GM18517 (cell line): ENCODE measurements at regions not wholly inside any gene's neighbourhood (a gene's known extent, or its start where the extent isn't known, plus 50 kb on each side); places are given as distances from the start of the nearest gene placed in this dataset.

ENCODE experiments used
- ATAC-seq: cut with Tn5 transposase; IDR thresholded peaks from one replicate; pipeline ENCODE4 v1.9.1; 2021; ENCODE audit warnings: mild to moderate bottlenecking, moderate library complexity; ENCODE audit not compliant: unreplicated experiment

- ATAC-seq = no peak
Measured at GRCh38 chr3:157639756-157640426, 136.7 kb upstream of the VEPH1 start.

- ATAC-seq = no peak
Measured at GRCh38 chr3:157637866-157638265, 134.7 kb upstream of the VEPH1 start.

DNA sequence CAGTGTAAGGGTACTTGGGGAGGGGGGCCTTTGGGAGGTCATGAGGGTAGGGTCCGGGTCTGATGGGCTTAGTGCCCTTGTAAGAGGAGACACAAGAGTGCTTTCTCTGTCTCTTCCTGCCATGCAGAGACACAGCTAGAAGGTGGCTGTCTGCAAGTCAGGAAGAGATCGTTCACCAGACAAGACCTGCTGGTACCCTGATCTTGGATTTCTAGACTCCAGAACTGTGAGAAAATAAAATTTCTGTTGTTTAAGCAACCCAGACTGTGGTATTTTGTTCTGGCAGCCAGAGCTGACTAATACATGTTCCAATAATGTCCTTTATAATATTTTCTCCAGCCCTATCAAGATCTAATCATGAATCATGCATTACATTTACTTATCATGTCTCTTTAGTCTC is 130.0 kb upstream of the VEPH1 start:
- ATAC-seq = no peak

DNA sequence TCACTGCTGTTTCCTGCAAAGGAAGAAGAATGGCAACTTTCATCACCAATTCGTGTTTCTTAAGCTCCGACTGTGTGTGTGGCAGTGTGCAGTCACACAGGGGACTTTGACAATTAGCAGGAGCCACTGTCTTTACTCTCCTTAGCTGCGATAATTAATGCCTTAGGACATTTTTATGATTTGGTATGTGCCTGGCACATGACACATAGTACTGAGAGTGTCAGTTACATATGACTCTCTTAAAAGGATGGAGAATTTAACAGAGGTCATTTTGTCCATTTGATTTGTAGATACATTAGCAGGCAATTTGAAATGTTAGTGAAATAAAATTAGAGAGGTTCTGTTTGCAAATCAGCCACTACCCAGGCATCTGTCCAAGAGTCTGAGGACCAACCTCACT is 128.9 kb upstream of the VEPH1 start:
- ATAC-seq = no peak

- ATAC-seq = no peak
Measured at GRCh38 chr3:157631478-157631877, 128.3 kb upstream of the VEPH1 start.

DNA sequence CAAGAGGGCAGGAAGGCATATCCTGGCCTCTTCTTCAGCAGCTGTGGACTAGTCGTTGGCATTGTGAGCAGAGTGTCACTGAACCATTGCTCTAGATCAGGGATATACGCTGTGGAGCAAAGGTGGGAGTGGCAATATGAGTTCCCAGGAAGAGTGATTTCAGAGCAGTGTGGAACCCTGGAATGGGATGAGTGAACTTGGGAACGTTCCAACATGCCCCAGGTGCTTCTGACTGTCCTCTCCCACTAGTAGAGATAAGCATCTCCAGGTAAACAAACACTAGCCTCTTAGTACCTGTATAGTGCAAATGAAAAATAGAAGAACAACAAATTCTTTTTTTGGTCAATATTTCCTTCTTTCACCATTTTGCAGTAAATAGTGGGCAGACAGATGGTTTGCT is 123.6 kb upstream of the VEPH1 start:
- ATAC-seq = no peak

DNA sequence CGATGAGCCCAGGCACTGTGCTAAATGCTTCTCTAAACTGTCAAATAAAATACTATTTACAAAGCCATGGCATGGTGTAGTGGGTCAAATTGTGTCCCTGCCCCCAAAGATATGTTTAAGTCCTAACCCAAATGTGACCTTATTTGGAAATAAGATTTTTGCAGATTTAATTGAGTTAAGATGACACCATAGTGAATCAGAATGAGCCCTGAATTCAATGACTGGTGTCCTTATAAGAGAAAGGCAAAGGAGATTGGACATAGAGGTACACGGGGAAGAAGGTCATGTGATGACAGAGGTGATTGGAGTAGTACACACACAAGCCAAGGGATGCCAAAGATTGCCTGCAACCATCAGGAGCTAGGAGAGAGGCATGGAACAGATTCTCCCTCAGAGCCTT is 121.6 kb upstream of the VEPH1 start:
- ATAC-seq = no peak

GRCh38 chr3:157618886-157619285 is 115.7 kb upstream of the VEPH1 start:
- ATAC-seq = no peak

- peak; percentile 93 for ATAC-seq
Measured at GRCh38 chr3:157618075-157618760, 115.0 kb upstream of the VEPH1 start.

GRCh38 chr3:157614896-157615295 is 111.7 kb upstream of the VEPH1 start:
- no peak for ATAC-seq

DNA sequence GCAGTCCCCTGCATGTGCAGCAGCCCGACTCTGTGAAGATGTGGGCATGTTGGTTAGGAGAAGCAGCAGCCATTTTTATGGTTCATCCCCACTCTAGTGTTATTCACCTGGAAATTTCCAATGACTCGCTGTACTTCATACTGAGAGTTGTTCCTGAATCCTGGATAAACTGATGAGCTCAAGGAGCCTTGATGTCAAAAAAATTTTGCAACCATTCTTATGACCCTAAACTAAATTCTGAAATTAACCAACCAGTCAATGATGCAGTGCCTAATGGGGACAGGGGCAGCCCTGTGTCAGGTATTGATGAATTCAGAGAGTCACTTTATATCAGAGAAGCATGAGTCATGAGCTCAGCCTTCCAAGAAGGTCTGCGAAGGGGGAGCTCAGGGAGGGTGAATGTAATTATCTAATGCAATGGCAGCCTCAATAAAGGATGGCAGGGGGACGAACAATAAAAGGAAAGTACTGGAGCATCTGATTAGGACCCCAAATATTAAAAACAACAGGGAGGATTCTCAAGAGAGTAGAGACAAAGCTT is 108.4 kb upstream of the VEPH1 start:
- ATAC-seq = no peak

GRCh38 chr3:157610876-157611535 is 107.8 kb upstream of the VEPH1 start:
- no peak for ATAC-seq

DNA sequence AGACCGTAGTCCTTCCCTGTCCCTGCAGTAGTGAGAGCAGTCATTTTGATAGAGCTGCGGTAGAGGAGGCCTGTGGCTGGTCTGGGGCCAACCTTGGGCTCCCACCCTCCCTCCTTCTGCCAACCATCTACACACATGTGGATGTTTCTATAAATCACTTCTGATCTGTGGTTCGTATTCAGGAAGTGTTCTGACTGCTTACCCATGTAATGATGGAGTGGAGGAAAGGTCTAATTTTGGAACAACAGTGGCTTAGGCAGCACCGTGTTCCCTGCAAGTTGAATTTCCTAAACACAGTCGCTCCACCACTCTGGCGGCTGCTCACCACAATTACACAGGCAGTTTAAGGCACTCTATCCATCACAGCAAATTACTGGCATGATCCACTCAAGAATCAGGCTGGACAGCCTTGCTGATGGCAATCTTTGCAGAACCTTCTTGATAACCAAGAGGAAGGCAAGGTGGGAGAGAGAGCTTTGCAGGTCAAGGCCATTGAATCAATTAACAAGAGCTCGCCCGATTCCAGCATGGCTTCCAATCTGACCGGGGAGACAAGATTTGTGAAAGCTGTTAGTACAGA is 104.7 kb upstream of the VEPH1 start:
- ATAC-seq = no peak

- no peak for ATAC-seq
Measured at GRCh38 chr3:157606852-157607197, 103.6 kb upstream of the VEPH1 start.

DNA sequence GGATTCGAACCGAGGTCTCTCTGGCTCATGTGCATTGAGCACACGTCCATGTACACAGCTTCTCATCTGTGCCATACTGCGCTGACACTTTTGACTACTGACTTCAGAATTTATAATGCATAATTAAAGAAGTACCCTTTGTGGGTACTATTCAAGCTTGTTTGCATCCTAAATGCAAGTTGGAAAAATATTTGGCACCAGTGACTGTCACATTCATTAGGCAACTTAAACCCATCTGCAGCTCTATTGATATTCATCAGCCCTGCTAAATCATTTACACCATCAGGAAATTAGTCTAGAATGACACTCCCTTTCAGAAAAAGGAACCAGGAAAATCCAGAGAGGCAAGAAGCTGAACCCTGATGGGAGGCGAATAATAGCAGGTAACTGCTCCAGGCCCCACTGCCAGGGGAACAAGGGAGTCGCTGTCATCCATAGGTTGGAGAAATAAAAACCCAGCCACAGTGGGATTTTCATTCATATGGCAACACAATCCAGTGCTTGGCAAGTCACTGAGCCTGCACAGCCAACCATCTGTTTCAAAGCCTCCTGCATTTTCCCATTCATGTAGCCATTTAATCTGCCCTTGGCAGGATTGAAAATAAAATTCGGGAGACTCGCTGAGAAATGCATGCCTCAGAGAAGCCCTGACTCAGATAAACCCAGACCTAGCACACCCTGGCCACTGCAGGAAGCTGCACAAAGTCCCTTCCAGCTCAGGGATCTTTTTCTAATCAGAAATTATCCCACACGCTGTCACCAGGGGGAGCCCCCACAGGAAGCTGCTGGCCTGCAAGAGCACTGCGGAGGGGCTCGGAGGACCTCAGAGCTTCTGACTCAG is 103.0 kb upstream of the VEPH1 start:
- peak; percentile 91 for ATAC-seq

GRCh38 chr3:157605356-157605755 is 102.1 kb upstream of the VEPH1 start:
- no peak for ATAC-seq

- no peak for ATAC-seq
Measured at GRCh38 chr3:157602424-157602823, 99.2 kb upstream of the VEPH1 start.

DNA sequence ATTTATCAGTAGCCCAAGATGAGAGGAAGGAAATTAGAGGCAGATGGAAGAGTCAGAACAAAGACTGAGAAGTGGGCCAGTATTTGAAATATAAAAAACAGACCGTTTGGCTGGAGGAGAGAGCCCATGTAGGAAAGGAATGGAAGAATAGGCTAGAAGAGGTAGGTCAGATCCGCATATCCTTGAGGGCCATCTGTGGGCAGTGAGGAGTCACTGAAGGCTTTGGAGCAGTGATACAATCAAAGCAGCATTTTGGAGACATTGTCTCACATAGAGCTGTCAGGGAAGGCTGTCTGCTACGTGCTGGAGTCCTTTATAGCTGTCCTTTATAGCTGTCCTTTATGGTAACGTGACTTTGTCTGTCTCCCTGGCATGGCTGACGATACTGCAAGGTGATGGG is 92.0 kb upstream of the VEPH1 start:
- ATAC-seq = no peak

DNA sequence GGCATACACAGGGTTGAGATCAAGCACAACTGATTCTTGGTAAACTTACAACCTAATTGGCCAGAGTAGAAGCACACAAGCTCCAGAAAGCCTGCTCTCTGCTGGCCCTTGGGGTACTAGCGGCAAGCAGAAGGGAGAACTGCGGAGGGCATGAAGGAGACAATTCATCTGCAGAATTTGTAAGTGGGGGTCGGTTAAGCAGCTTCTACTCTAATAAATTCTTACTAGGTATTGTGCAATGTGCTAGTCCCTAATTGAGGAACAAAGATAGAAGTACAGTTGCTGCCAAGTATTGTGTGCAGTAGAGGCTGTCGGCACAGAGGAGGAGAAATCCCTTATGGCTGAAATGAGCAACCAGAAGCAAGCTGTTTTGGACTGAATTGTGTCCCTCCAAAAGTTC is 91.2 kb upstream of the VEPH1 start:
- no peak for ATAC-seq

DNA sequence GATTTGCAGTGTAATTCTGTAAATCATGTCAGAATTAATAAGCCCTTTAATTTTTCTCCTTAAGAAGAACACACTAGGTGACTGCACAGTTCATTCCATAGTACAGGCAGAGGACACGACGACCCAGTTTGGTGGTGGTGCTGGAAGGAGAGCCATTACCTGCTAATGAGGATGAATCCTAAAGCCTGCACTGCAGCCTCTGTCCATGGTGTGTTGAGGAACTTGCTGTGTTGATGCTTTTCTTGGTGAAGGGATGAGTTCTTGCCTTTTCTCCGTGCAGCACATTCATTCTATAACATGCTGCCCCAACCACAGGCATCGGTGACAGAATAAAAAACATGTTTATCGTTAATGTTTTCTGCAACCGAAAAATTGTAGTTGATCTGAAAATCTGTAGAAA is 89.6 kb upstream of the VEPH1 start:
- no peak for ATAC-seq

DNA sequence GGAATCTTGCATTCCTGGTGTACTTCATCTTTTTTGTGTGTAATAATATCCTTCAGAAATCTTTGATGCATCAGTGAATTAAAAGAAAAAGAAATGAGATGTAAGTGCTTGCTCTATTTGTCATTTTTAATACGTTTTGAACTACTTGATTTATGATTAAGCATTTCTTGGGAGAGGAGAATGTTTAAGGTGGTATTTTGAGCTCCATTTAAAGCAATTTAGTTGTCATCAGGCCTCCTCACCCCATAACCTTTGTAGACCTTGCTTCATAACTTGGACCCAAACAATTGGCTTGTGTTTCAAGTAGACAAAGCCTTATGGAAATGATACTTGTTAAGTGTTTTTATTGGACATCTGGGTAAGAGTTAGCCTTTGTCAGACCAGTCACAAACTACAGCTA is 87.1 kb upstream of the VEPH1 start:
- ATAC-seq = no peak
